Germinal center (tissue), 1 donor: ENCODE measurements at regions not wholly inside any gene's neighbourhood (a gene's known extent, or its start where the extent isn't known, plus 50 kb on each side); places are given as distances from the start of the nearest gene placed in this dataset.

ENCODE experiments used
- DNase-seq: peaks from one replicate; pipeline ENCODE4 v3.0.0; 2012; ENCODE audit warnings: mixed read lengths, low spot score

- DNase-seq: no peak
Measured at GRCh38 chr3:64464955-64465354, 222.8 kb downstream of the ADAMTS9 start.

GRCh38 chr3:64463981-64464380 lies 223.8 kb downstream of the ADAMTS9 start:
- DNase-seq: no peak

GRCh38 chr3:64462203-64462602 lies 225.6 kb downstream of the ADAMTS9 start:
- no peak for DNase-seq

- DNase-seq: no peak
Measured at GRCh38 chr3:64460877-64461276, 226.9 kb downstream of the ADAMTS9 start.

GRCh38 chr3:64460141-64460730 lies 227.6 kb downstream of the ADAMTS9 start:
- DNase-seq: no peak

- DNase-seq: no peak
Measured at GRCh38 chr3:64459711-64460110, 228.1 kb downstream of the ADAMTS9 start.

GRCh38 chr3:64457811-64458210 lies 230.0 kb downstream of the ADAMTS9 start:
- no peak for DNase-seq

- DNase-seq: no peak
Measured at GRCh38 chr3:64456674-64457073, 231.1 kb downstream of the ADAMTS9 start.

GRCh38 chr3:64455351-64455750 lies 230.1 kb upstream of the PRICKLE2 start:
- DNase-seq: no peak

GRCh38 chr3:64454768-64455167 lies 229.5 kb upstream of the PRICKLE2 start:
- DNase-seq: no peak

- DNase-seq: no peak
Measured at GRCh38 chr3:64454179-64454578, 228.9 kb upstream of the PRICKLE2 start.

GRCh38 chr3:64451283-64452012 lies 226.2 kb upstream of the PRICKLE2 start:
- DNase-seq: no peak

- DNase-seq: no peak
Measured at GRCh38 chr3:64450396-64450956, 225.2 kb upstream of the PRICKLE2 start.

- no peak for DNase-seq
Measured at GRCh38 chr3:64449026-64449425, 223.8 kb upstream of the PRICKLE2 start.

- no peak for DNase-seq
Measured at GRCh38 chr3:64445944-64446300, 220.7 kb upstream of the PRICKLE2 start.

GRCh38 chr3:64445109-64445943 lies 220.1 kb upstream of the PRICKLE2 start:
- no peak for DNase-seq

GRCh38 chr3:64444490-64445108 lies 219.3 kb upstream of the PRICKLE2 start:
- DNase-seq: no peak

- no peak for DNase-seq
Measured at GRCh38 chr3:64443546-64444381, 218.5 kb upstream of the PRICKLE2 start.

GRCh38 chr3:64441861-64442260 lies 216.6 kb upstream of the PRICKLE2 start:
- no peak for DNase-seq

- no peak for DNase-seq
Measured at GRCh38 chr3:64440498-64440897, 215.2 kb upstream of the PRICKLE2 start.

GRCh38 chr3:64438812-64439211 lies 213.5 kb upstream of the PRICKLE2 start:
- no peak for DNase-seq
